Activated T-helper 17 cell treated with anti-CD3 and anti-CD28 coated beads, Interleukin-2, amount 50 U/mL, for 72 hours (primary cell): ENCODE measurements at regions not wholly inside any gene's neighbourhood (a gene's known extent, or its start where the extent isn't known, plus 50 kb on each side); places are given as distances from the start of the nearest gene placed in this dataset.
"Not testable (repeated sequence)": the region's sequence is repeated elsewhere in the genome, so short reads cannot be mapped to it uniquely, and the experiment has no call there.

Experiments used
- ATAC-seq: fragments of 150-1000 bp; cut with Tn5 transposase; replicated peaks from 2 replicates; pipeline ENCODE4 v1.10.0; 2021; ENCODE audit warnings: mild to moderate bottlenecking, moderate library complexity
- H3K27ac Mint-ChIP-seq: one replicate; pipeline ENCODE4 v1.8.0; 2022; ENCODE audit warnings: mixed read lengths
- H3K27me3 Mint-ChIP-seq: one replicate; pipeline ENCODE4 v1.8.0; 2022; ENCODE audit warnings: mixed read lengths
- H3K36me3 Mint-ChIP-seq: one replicate; pipeline ENCODE4 v1.8.0; 2022; ENCODE audit warnings: low read depth, mild to moderate bottlenecking, mixed read lengths
- H3K4me1 Mint-ChIP-seq: one replicate; pipeline ENCODE4 v1.8.0; 2022; ENCODE audit warnings: mixed read lengths
- H3K4me3 Mint-ChIP-seq: one replicate; pipeline ENCODE4 v1.8.0; 2022; ENCODE audit warnings: mild to moderate bottlenecking, mixed read lengths
- H3K9me3 Mint-ChIP-seq: one replicate; pipeline ENCODE4 v1.8.0; 2022; ENCODE audit warnings: mixed read lengths

DNA sequence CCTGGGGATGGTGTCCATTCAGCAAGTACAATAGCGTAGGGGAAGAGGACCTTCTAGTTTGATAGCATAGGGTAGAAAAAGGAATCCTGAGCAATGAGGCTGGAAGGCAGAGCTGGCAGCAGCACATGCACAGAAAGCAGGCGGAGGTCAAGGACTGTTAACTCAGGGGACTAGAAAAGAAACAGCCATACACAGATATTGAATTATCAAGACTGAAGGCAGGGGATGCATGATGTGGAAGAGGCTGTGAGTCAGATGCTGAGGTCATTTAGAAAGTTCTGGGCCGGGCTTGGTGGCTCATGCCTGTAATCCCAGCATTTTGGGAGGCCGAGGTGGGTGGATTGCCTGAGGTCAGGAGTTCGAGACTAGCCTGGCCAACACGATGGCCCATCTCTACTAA, 65.6 kb downstream of the OPTC start:
- Mint-ChIP-seq H3K27me3 (peaks cover 3% of the 10 kb centered on the region), H3K9me3 (no peaks in the 10 kb centered on the region), H3K4me3 (no peak overlapping the region), H3K36me3 (no peaks in the 10 kb centered on the region), H3K4me1 (peaks cover 4% of the 10 kb centered on the region), H3K27ac (no peak overlapping the region)
- peak; percentile 43 for ATAC-seq

- not testable (repeated sequence) for H3K36me3 Mint-ChIP-seq, H3K9me3 Mint-ChIP-seq
Measured at GRCh38 chr1:203561761-203562160, 64.9 kb upstream of the ATP2B4 start.

DNA sequence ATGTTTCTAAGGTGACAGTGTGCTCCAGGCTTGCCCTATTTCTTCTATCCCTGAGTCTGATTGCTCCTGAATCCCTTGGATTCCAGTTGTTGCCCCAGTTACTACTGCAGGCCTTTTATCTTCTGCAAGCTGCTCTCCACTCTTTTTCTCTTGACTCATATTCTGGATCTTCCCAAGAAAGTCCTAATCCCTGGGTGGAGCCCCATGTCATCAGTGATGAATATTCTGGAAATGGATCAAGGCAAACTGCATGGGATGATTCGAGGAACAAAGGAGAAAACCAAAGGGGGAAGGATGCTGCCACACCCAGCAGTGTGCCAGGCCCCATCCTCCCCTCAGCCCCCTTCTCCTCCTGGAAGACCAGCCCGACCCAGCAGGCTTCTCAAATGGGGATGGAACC, 63.3 kb upstream of the ATP2B4 start:
- no peaks in the 10 kb centered on the region for H3K9me3 Mint-ChIP-seq
- H3K4me1 Mint-ChIP-seq: no peaks in the 10 kb centered on the region
- no peak overlapping the region for H3K27ac Mint-ChIP-seq
- no peak for ATAC-seq
- H3K4me3 Mint-ChIP-seq: no peak overlapping the region
- no peaks in the 10 kb centered on the region for H3K27me3 Mint-ChIP-seq
- no peaks in the 10 kb centered on the region for H3K36me3 Mint-ChIP-seq

More at GRCh38 chr1:203561761-203562160, 64.9 kb upstream of the ATP2B4 start:
- not testable (repeated sequence) for H3K27me3 Mint-ChIP-seq, H3K4me3 Mint-ChIP-seq, H3K4me1 Mint-ChIP-seq, H3K27ac Mint-ChIP-seq, ATAC-seq

- Mint-ChIP-seq H3K36me3 (no peaks in the 10 kb centered on the region), H3K9me3 (no peaks in the 10 kb centered on the region), H3K4me1 (no peaks in the 10 kb centered on the region), H3K27ac (no peak overlapping the region), H3K4me3 (no peak overlapping the region), H3K27me3 (no peaks in the 10 kb centered on the region)
- no peak for ATAC-seq
Measured at GRCh38 chr1:203564024-203564423, 62.6 kb upstream of the ATP2B4 start.

DNA sequence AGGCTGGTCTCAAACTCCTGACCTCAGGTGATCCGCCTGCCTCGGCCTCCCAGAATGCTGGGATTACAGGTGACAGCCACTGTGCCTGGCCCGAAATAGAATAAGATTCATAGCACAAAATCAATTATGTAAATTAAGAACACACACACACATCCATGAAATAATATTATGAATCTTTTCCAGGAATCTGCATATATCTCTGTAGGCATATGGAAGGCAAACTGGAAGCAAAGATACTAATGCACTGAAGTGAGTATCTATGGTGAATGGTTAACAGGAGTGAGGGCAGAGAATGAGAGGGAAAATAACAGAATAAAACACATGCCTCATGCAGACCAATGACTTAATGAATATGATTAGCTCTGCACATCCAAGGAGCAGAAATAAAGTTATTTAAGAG, 61.6 kb upstream of the ATP2B4 start:
- Mint-ChIP-seq H3K36me3 (no peaks in the 10 kb centered on the region), H3K27me3 (peaks cover 3% of the 10 kb centered on the region), H3K4me1 (no peaks in the 10 kb centered on the region), H3K4me3 (no peak overlapping the region), H3K9me3 (no peaks in the 10 kb centered on the region), H3K27ac (no peak overlapping the region)
- no peak for ATAC-seq

DNA sequence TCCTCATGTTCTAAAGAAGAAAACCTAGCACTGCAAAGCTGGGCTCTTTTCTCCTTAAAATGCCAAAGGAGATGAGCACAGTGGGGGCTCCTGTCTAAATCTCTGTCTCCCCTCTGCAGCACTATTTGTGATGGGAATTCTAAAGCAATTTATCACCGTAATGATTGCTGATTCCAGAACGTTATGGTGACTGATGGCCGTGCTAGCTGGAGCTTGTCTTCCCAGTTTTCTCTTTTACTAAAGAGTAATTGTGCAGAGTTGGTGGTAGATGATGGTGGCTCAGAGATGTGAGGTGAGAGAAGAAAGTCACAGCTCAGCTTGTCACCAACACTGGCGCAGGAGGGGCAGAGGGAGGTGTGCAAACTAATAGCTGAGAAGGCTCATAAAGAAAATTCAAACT, 60.7 kb upstream of the ATP2B4 start:
- Mint-ChIP-seq H3K4me1 (no peaks in the 10 kb centered on the region), H3K4me3 (no peak overlapping the region), H3K9me3 (no peaks in the 10 kb centered on the region), H3K36me3 (no peaks in the 10 kb centered on the region), H3K27me3 (peaks cover 3% of the 10 kb centered on the region), H3K27ac (no peak overlapping the region)
- ATAC-seq: no peak

DNA sequence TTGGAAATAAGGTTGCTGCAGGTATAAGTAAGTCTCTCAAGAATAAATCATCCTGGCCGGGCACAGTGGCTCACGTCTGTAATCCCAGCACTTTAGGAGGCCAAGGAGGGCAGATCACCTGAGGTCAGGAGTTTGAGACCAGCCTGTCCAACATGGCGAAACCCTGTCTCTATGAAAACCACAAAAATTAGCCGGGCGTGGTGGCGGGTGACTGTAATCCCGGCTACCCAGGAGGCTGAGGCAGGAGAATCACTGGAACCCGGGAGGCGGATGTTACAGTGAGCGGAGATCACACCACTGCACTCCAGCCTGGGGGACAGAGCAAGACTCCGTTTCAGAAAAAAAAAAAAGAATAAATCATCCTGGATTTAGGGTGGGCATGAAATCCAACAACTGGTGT, 59.7 kb upstream of the ATP2B4 start:
- not testable (repeated sequence) for H3K36me3 Mint-ChIP-seq, ATAC-seq, H3K4me1 Mint-ChIP-seq, H3K27ac Mint-ChIP-seq, H3K4me3 Mint-ChIP-seq, H3K9me3 Mint-ChIP-seq, H3K27me3 Mint-ChIP-seq

DNA sequence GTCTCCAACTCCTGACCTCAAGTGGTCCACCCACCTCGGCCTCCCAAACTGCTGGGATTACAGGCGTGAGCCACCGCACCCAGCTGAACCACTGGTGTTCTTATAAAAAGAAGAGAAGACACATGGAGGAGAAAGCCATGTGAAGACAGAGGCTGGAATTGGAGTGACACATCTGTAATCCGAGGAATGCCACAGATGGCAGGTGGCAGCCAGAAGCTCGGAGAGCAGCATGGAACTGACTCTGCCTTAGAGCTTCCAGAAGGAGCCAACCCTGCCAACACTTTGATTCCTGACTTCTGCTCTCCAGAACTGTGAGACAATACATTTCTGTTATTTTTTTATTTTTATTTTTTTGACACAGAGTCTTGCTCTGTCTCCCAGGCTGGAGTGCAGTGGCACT, 59.0 kb upstream of the ATP2B4 start:
- no peak overlapping the region for H3K27ac Mint-ChIP-seq
- no peaks in the 10 kb centered on the region for H3K36me3 Mint-ChIP-seq
- H3K4me1 Mint-ChIP-seq: no peaks in the 10 kb centered on the region
- no peaks in the 10 kb centered on the region for H3K9me3 Mint-ChIP-seq
- no peak for ATAC-seq
- no peak overlapping the region for H3K4me3 Mint-ChIP-seq
- H3K27me3 Mint-ChIP-seq: peaks cover 3% of the 10 kb centered on the region

DNA sequence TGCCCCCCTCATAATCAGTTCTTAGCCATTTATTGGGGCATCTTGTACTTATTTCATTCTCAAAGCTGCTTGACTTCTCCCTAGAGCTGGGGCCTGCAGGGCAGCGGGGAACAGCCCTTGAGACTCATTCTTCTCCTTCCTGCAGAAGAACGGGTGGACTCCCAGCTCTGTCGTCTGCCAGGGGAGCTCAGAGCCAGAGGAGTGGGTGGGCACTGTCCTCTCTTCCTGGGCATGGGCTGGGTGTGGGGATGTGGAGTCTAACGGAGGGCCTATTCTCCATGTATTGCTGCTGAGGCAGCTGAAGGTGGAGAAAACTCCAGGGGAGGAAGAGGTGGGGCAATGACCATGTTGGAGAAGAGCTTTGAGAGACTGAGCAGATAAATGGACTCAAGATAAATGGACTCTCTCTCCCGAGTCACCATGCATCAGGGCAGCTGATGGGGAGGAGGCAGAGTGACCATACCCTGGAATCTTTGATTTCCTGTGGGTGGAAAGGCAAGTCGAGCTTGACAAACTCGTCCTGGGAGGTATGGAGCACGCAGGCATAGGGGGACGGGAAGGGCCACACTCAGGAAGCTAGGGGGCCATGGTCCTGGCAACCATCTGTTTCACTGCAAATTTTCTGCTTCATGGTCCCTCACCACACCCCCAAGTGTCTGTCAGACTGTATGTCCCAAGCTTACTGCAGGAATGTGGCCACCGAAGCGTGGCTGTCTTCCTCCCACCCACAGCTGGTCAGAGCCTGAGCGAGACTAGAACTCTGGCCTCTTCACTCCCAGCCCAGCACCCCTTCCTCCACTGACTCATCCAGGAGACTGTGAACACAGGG, 56.9 kb upstream of the ATP2B4 start:
- peaks cover 3% of the 10 kb centered on the region for H3K27me3 Mint-ChIP-seq
- H3K4me1 Mint-ChIP-seq: no peaks in the 10 kb centered on the region
- no peak overlapping the region for H3K27ac Mint-ChIP-seq
- H3K4me3 Mint-ChIP-seq: no peak overlapping the region
- no peaks in the 10 kb centered on the region for H3K9me3 Mint-ChIP-seq
- H3K36me3 Mint-ChIP-seq: no peaks in the 10 kb centered on the region
- no peak for ATAC-seq

- Mint-ChIP-seq H3K4me3 (no peak overlapping the region), H3K4me1 (no peaks in the 10 kb centered on the region), H3K36me3 (no peaks in the 10 kb centered on the region), H3K27me3 (peaks cover 3% of the 10 kb centered on the region), H3K27ac (no peak overlapping the region), H3K9me3 (no peaks in the 10 kb centered on the region)
- ATAC-seq: no peak
Measured at GRCh38 chr1:203570805-203571204, 55.8 kb upstream of the ATP2B4 start.

GRCh38 chr1:203571661-203572060, 55.0 kb upstream of the ATP2B4 start:
- Mint-ChIP-seq H3K4me1 (no peaks in the 10 kb centered on the region), H3K4me3 (no peak overlapping the region), H3K36me3 (no peaks in the 10 kb centered on the region), H3K27me3 (peaks cover 3% of the 10 kb centered on the region), H3K27ac (no peak overlapping the region), H3K9me3 (no peaks in the 10 kb centered on the region)
- no peak for ATAC-seq

- Mint-ChIP-seq H3K9me3 (no peaks in the 10 kb centered on the region), H3K27ac (no peak overlapping the region), H3K36me3 (no peaks in the 10 kb centered on the region), H3K4me1 (no peaks in the 10 kb centered on the region), H3K27me3 (peaks cover 3% of the 10 kb centered on the region), H3K4me3 (no peak overlapping the region)
- ATAC-seq: no peak
Measured at GRCh38 chr1:203572134-203572625, 54.5 kb upstream of the ATP2B4 start.

DNA sequence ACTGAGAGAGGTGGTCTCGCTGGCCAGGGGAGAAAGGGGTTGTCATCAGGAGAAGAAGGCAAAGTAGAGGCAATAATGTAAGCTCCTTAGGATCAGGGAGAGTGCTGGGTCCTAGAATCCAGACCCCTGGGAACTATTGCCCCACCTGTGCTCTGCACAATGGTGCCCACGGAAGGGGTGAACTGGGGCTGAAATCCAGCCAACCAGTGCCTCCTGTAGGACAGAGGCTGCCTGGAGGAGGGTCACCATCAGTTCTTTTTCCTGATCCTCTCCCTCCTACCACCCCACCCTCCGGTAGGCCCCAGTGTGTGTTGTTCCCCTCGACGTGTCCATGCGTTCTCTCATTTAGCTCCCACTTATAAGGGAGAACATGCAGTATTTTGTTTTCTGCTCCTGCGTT, 52.9 kb upstream of the ATP2B4 start:
- Mint-ChIP-seq H3K4me1 (no peaks in the 10 kb centered on the region), H3K27ac (no peak overlapping the region), H3K9me3 (no peaks in the 10 kb centered on the region), H3K4me3 (no peak overlapping the region), H3K36me3 (no peaks in the 10 kb centered on the region), H3K27me3 (peaks cover 3% of the 10 kb centered on the region)
- ATAC-seq: no peak
